ENCODE measurements at regions not wholly inside any gene's neighbourhood (a gene's known extent, or its start where the extent isn't known, plus 50 kb on each side); places are given as distances from the start of the nearest gene placed in this dataset.
A peak's percentile ranks its signal among the peaks of the same experiment; 100 is the strongest.

GRCh38 chr14:21924479-21924878 lies 250.9 kb upstream of the OR4E1 start:
- TF ChIP-seq CTCF (IDR thresholded peaks at IDR 0.05) (peak; percentile 38), EZH2 (IDR thresholded peaks at IDR 0.05; ENCODE audit: borderline replicate concordance, insufficient read depth, low read depth, low read length, poor library complexity, severe bottlenecking) (no peak)
